GM13977 (cell line): ENCODE measurements at regions not wholly inside any gene's neighbourhood (a gene's known extent, or its start where the extent isn't known, plus 50 kb on each side); places are given as distances from the start of the nearest gene placed in this dataset.

Experiments
- DNase-seq: peaks from one replicate; pipeline ENCODE4 v3.0.0; 2012; ENCODE audit warnings: low spot score
- CTCF ChIP-seq: IDR thresholded peaks from 2 replicates; pipeline ENCODE4 v1.5.1; 2012; ENCODE audit warnings: mild to moderate bottlenecking, control low read depth; ENCODE audit not compliant: insufficient read depth; ENCODE audit errors: extremely low read depth, missing control alignments
- in situ Hi-C: fragments of 300-500 bp; cut with MboI; formaldehyde crosslinking; loops from one replicate; pipeline ENCODE4 v1.12.0; 2022; ENCODE audit warnings: low sequenced_read_pairs, low pct_unique_long_range_greater_than_20kb, mixed read lengths, inconsistent platforms; ENCODE audit not compliant: unreplicated experiment

GRCh38 chr4:104766676-104767075, 272.0 kb upstream of the CXXC4 start:
- no peak for TF ChIP-seq CTCF
- in situ Hi-C loops: no loop called here
- no peak for DNase-seq

GRCh38 chr4:104772849-104773248, 278.2 kb upstream of the CXXC4 start:
- in situ Hi-C loops: no loop called here
- no peak for DNase-seq
- no peak for TF ChIP-seq CTCF

- in situ Hi-C loops: no loop called here
- peak; percentile 25 for DNase-seq
- TF ChIP-seq CTCF: no peak
Measured at GRCh38 chr4:104795264-104795939, 300.7 kb upstream of the CXXC4 start.

GRCh38 chr4:104811727-104812126, 317.0 kb upstream of the CXXC4 start:
- no peak for TF ChIP-seq CTCF
- DNase-seq: no peak
- in situ Hi-C loops: no loop called here

- no peak for DNase-seq
- TF ChIP-seq CTCF: no peak
- in situ Hi-C loops: no loop called here
Measured at GRCh38 chr4:104815665-104816064, 321.0 kb upstream of the CXXC4 start.

GRCh38 chr4:104818579-104818978, 323.9 kb upstream of the CXXC4 start:
- no peak for TF ChIP-seq CTCF
- DNase-seq: no peak
- in situ Hi-C loops: no loop called here
